ENCODE measurements at regions not wholly inside any gene's neighbourhood (a gene's known extent, or its start where the extent isn't known, plus 50 kb on each side); places are given as distances from the start of the nearest gene placed in this dataset.

DNA sequence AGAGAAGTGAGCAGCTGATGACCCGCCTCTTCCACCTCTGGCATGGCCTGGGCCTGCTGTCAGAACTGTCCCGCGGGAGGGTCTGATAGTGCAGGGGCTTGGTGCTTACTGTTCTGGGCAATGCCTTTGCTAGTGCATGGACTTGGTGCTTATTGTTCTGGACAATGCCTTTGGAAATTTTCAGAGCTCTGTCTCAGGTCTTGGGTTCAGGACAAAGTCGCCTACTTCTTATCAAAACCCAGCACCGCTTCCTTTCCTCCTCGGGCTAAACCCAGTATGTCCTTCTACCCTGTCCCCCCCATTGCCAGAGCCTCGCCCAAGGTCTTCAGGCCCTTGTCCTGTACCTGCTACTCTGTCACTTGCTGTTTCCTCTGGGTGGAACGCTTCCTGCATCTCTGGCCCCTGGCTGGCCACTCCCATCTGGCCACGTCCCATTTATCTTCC is 149.6 kb downstream of the ACKR3 start (continued):
- TF ChIP-seq, protein P1, sequence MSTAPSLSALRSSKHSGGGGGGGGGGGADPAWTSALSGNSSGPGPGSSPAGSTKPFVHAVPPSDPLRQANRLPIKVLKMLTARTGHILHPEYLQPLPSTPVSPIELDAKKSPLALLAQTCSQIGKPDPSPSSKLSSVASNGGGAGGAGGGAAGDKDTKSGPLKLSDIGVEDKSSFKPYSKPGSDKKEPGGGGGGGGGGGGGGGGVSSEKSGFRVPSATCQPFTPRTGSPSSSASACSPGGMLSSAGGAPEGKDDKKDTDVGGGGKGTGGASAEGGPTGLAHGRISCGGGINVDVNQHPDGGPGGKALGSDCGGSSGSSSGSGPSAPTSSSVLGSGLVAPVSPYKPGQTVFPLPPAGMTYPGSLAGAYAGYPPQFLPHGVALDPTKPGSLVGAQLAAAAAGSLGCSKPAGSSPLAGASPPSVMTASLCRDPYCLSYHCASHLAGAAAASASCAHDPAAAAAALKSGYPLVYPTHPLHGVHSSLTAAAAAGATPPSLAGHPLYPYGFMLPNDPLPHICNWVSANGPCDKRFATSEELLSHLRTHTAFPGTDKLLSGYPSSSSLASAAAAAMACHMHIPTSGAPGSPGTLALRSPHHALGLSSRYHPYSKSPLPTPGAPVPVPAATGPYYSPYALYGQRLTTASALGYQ (CRISPR knock-in tag; IDR thresholded peaks at IDR 0.05), result no peak
- TF ChIP-seq BHLHE40 (IDR thresholded peaks at IDR 0.05; ENCODE audit: low read length), result no peak
- TF ChIP-seq NCOA5 (CRISPR knock-in tag; IDR thresholded peaks at IDR 0.05), result no peak

DNA sequence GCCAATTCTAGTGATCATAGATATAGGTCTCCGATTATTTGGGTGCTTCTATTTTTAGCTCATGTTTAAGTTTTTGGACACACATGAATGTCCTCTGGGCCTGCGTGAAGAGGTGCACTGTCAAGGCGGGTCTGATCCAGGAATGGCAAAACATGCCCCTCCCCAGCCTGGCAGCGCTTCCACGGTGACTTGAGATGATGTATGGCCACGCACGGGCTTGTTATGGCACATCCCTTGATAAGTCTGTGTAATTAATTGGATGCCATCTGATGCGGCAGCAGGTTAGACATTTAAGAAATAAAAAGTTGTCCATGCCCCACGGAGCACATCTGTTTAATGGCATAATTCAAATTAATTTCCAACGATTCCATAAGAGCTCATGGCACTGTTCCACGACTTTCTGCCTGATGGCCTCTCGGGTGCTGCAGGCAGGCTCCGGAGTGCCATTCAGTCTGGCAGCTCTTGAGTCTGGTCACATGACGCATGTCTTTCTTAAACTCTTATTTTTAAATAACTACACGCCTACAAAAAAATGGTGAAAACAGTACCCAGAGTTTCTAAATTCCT is 151.4 kb downstream of the ACKR3 start:
- TF ChIP-seq ZNF256 (CRISPR knock-in tag; conservative IDR thresholded peaks at IDR 0.05), result no peak
- TF ChIP-seq, protein P2, sequence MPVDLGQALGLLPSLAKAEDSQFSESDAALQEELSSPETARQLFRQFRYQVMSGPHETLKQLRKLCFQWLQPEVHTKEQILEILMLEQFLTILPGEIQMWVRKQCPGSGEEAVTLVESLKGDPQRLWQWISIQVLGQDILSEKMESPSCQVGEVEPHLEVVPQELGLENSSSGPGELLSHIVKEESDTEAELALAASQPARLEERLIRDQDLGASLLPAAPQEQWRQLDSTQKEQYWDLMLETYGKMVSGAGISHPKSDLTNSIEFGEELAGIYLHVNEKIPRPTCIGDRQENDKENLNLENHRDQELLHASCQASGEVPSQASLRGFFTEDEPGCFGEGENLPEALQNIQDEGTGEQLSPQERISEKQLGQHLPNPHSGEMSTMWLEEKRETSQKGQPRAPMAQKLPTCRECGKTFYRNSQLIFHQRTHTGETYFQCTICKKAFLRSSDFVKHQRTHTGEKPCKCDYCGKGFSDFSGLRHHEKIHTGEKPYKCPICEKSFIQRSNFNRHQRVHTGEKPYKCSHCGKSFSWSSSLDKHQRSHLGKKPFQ (CRISPR knock-in tag; IDR thresholded peaks at IDR 0.05; ENCODE audit: insufficient replicate concordance), result no peak
- no peak for TF ChIP-seq MZF1 (CRISPR knock-in tag; IDR thresholded peaks at IDR 0.05; ENCODE audit: borderline replicate concordance)
- TF ChIP-seq ZKSCAN5 (CRISPR knock-in tag; IDR thresholded peaks at IDR 0.05), result no peak
- no peak for TF ChIP-seq ZNF660 (CRISPR knock-in tag; IDR thresholded peaks at IDR 0.05; ENCODE audit: borderline replicate concordance, low read depth)
- no peak for TF ChIP-seq ATF7-NPFF (CRISPR knock-in tag; IDR thresholded peaks at IDR 0.05; ENCODE audit: low read depth)
- no peak for TF ChIP-seq NCOA1 (CRISPR knock-in tag; IDR thresholded peaks at IDR 0.05)
- TF ChIP-seq ZNF441 (CRISPR knock-in tag; IDR thresholded peaks at IDR 0.05; ENCODE audit: borderline replicate concordance), result no peak
- no peak for TF ChIP-seq NFKBIZ (CRISPR knock-in tag; IDR thresholded peaks at IDR 0.05)
- no peak for TF ChIP-seq NR1H2 (CRISPR knock-in tag; IDR thresholded peaks at IDR 0.05; ENCODE audit: borderline replicate concordance, low read depth)
- CTCF ChIA-PET (ENCODE audit: low intra/inter-chr PET ratio, low total read pairs), result no interaction called here
- ATAC-seq, result no peak

More for the DNA sequence above, 151.4 kb downstream of the ACKR3 start:
- H3K79me2 ChIP-seq (ENCODE audit: insufficient read depth, low read length), result no peaks in the 10 kb centered on the region
- no peaks in the 10 kb centered on the region for H3K36me3 ChIP-seq (replicated peaks in 1 of 2; ENCODE audit: control insufficient read depth in 1 of 2, insufficient read depth in 2 of 2, low read length in 2 of 2)
- DNase-seq (ENCODE audit: low spot score) (no peak), FAIRE-seq (no peak)
- no peak overlapping the region for H3K4me2 ChIP-seq (ENCODE audit: low read depth, low read length)
- in situ Hi-C loops (cut with HindIII; ENCODE audit: extremely low pct_ligation_motif_present, low pct_unique_long_range_greater_than_20kb) (no loop called here), intact Hi-C loops (cut with micrococcal nuclease; ENCODE audit: unreplicated experiment) (no loop called here)
- POLR2A ChIA-PET, result no interaction called here
- no peak overlapping the region for H2AFZ ChIP-seq (ENCODE audit: low read length)
- H3K27ac ChIP-seq (ENCODE audit: extremely low read length, insufficient read depth, low read length), result no peak overlapping the region
- H3K9me3 ChIP-seq (ENCODE audit: low read length), result no peaks in the 10 kb centered on the region
- no peak overlapping the region for H3K4me3 ChIP-seq (replicated peaks in 1 of 3; ENCODE audit: insufficient read depth in 1 of 3, low read depth in 2 of 3, low read length in 3 of 3)
- no TSS peak for BruUV-seq (replicated peaks)
- no peaks in the 10 kb centered on the region for H3K4me1 ChIP-seq (ENCODE audit: insufficient read depth, low read length)
- peaks cover 0 to 2% of the 10 kb centered on the region in 2 experiments; a peak in 3 of 5 replicates for H3K27me3 ChIP-seq (ENCODE audit: control insufficient read depth in 1 of 2, insufficient read depth in 2 of 2, low read length in 2 of 2)
- 36% methylated on average over 15 of the region's 15 CpGs for WGBS (ENCODE audit: low lambda C conversion rate)
- H4K20me1 ChIP-seq (ENCODE audit: insufficient read depth, low read length), result no peaks in the 10 kb centered on the region
- H3K9ac ChIP-seq (ENCODE audit: insufficient read depth, low read depth, low read length), result no peak overlapping the region

All from HepG2 (cell line).